ENCODE measurements at regions not wholly inside any gene's neighbourhood (a gene's known extent, or its start where the extent isn't known, plus 50 kb on each side); places are given as distances from the start of the nearest gene placed in this dataset.

- DNase-seq: no peak
These were observed 59.0 kb upstream of the TOM1L1 start for GRCh38 chr17:54841656-54842055.

DNA sequence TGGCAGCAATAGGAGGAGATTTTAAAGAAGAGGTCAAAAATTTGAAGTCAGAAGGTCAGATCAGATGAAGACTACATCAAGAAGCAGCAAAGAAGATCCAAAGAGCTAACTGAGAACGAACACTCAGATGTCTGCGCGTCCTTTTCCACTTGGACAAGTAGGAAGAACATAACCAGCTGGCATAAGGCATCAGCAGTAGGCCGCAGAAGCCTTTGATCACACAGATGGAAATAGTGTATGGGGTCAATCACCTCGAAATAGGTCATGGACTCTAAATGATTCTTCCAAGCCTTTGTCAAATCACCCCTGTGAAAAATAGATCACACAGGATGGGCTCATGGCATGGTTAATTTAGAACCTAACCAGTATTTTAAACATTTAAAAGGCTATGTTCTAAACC, 56.4 kb upstream of the TOM1L1 start:
- no peak for DNase-seq

- no peak for DNase-seq
These were observed 52.2 kb upstream of the TOM1L1 start for GRCh38 chr17:54848368-54848987.

GRCh38 chr17:54849660-54850059, 51.0 kb upstream of the TOM1L1 start:
- no peak for DNase-seq

Measured in SW 1271 (cell line).